ENCODE measurements at regions not wholly inside any gene's neighbourhood (a gene's known extent, or its start where the extent isn't known, plus 50 kb on each side); places are given as distances from the start of the nearest gene placed in this dataset.
"Not testable (repeated sequence)": the region's sequence is repeated elsewhere in the genome, so short reads cannot be mapped to it uniquely, and the experiment has no call there.

DNA sequence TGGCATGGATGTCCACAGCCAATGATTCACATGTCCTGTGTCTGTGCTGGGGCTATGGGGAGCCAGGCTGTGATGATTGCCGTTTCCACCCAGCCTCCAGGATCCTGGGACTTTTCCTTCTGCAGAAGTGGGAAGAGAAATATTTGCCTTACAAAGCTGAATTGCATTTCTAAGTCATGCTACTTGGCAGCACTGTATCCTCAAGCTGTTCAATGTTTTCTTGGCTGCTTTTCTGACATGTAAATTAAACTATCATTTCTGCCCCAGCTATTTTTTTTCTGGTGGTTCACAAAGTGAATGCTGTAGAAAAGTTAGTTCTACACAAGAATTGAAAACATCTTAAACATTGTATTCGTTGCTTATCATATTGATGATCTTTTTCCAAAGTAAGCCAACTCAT is 51.9 kb upstream of the TCERG1L start:
- no peak for DNase-seq

- DNase-seq = no peak
These were observed 60.0 kb upstream of the TCERG1L start for GRCh38 chr10:131371571-131371970.

- DNase-seq = no peak
These were observed 70.1 kb upstream of the TCERG1L start for GRCh38 chr10:131381576-131381975.

GRCh38 chr10:131385161-131385872 is 73.8 kb upstream of the TCERG1L start:
- DNase-seq = not testable (repeated sequence)

DNA sequence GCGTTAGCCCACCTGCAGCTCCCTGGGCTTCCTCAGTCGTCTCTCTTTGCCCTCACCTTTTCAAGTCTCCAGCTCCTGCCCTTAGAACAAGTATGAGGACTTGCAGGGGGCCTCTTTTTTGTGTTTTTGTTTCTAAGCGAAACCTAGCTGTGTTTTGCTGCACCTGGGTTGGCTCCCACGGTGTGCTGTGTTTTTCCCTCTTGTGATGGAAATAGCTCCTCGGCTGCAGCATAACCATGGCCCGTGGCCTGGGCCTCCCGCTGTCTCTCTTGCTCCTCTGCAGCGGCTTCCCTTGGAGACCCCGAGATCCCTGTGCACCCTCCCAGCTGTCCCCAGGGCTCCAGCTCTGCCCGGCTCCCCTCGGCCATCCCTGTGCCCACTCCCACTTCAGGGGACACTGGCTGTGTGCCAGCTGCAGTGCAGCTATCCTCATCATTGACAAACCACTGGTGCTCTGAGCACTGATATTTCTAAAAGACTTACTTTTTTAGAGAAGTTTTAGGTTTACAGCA is 75.6 kb upstream of the TCERG1L start:
- no peak for DNase-seq

- DNase-seq = peak; percentile 6
These were observed 80.4 kb upstream of the TCERG1L start for GRCh38 chr10:131391936-131392335.

- no peak for DNase-seq
These were observed 84.9 kb upstream of the TCERG1L start for GRCh38 chr10:131396121-131397050.

- DNase-seq = no peak
These were observed 86.6 kb upstream of the TCERG1L start for GRCh38 chr10:131398166-131398565.

DNA sequence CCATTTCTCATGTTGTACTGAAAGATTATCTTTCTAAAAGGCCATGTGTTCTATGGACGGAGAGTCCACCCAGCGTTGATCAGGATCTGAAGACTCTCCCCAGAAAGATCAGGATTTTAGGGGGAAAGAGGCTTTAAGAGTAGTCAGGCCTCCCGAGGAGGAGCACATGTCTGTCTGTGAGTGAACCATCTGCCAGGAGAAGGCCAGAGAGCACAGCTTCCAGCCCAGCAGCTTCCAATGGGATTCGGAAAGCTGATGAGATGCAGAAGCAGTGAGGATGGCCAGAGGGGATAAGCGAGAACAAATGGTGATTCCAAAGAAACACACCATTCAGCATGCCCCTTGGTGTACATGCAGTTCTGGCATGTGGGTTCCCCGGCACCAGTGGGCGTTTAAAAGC is 88.5 kb upstream of the TCERG1L start:
- DNase-seq = no peak

DNA sequence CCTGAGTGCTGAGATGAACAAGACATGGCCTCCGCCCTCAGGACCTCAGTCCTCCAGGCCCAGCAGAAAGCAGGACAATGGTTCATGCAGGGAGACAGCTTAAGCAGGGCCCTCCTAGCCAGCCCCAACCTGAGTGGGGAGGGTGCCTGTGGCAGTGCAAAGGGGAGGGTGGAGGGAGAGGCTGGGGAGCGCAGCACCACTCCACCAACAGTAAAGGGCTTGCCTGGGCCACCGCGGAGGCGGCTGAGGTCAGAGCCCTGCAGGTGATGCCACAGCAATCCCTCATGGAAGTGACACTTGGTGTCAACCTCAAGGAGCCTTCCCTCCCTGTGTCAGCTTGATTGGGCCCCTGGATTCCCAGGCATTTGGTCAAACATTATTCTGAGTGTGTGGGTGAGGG is 89.0 kb upstream of the TCERG1L start:
- no peak for DNase-seq

GRCh38 chr10:131402771-131403650 is 91.5 kb upstream of the TCERG1L start:
- no peak for DNase-seq

DNA sequence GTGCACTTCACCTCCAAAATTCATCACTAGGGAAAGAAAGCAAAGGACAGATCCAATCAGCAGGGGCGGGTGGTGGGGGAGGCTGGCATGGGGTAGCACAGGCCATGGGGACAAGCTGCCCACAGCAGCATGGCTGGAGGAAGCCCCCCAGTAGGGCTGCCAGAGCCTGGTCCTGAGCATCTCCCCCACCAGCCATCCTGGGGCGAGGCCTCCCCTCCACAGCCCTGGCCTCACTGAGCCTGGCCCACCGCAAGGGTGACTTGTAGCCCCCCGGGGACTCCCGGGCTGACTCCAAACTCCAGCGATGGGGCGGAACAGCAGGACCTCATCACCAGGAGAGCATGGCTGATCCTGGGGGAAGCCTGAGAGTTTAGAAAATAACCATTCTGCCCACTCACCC is 92.4 kb upstream of the TCERG1L start:
- DNase-seq = no peak

GRCh38 chr10:131404886-131405285 is 93.4 kb upstream of the TCERG1L start:
- DNase-seq = no peak

DNA sequence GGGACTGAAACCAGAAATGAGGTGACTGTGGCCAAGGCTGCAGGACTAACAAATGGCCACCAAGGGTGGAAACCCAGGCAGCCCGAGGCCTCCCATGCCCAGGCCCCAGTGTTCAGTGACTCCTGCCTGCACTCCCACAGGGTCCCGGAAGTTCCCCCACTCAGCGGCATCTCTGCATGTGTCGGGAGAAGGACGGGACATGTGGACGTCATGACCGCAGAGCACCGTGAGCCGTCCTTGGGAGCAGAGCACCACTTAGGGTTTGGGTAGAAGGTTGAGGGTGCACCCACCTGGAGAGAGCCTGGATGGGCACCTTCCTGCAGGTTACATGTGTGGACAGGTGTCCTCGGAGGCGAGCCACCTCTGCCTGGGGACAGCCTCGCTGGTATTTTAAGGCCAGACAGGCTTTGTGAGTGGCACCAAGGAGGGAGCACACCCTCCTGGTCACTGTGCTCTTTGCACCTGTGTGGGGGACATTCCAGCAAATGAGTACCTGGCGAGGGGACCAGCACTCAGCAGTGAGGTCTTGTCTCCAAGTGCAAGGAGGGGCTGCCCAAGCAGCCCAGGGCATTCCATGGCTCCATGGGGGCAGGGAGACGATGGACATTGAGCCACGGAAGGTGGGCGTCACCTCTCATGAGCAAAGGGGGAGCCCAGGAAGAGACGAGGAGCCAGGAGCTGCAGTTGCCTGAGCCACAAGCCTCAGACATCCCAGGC is 95.3 kb upstream of the TCERG1L start:
- no peak for DNase-seq

DNA sequence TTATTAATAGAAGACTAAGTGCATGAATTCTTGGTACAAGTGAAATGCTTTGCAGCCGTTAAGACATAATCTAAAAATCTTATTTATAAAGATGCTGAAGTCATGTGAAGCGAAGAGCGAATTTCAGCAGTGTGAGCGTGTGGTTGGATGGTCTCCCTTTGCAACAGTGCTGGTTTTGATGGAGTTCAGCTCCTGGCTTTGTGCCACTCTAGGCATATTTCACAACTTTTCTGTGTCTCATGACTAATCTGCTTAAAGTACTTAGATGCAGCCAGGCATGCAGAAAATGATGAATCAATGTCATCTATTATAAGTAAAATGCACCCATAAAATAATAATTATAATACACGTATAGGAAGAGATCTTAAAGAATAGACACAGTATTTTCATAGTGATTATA is 107.2 kb upstream of the TCERG1L start:
- DNase-seq = no peak

DNA sequence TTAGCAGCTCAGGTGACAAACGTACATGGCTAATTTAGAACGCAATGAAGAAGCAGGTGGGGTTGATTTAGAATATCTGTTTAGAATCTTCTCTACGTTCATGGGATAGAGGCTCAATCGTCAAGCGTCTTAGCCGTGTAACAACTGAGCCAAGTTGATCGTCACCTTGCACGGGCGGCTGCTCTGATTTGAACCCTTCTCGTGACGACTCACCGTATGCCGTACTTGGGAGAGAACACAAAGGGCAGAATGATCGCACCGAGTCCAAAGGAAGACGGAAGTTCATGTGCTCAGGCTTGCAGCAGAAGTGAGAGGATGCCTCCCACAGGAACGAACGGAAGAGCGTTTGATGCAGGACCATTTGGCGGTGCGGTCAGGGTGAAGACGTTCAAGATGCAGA is 108.3 kb upstream of the TCERG1L start:
- DNase-seq = no peak

- no peak for DNase-seq
These were observed 109.3 kb upstream of the TCERG1L start for GRCh38 chr10:131420867-131421266.

DNA sequence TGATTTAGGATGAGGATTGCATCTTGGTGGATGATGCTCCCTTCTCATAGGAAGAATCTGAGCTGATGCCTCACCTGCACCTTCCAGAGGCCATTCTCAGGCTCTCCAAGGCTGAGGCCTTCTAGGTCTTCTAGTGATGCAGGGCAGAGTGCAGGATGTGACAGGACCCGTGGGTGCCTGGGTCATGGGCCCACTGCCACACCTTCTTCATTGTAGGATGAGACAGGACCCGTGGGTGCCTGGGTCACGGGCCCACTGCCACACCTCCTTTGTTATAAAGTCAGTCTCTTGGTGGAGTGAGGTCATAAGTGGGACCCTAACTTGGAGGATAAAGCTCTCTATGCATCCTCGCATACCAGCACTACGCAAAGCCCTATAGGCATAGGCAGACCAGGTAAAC is 109.9 kb upstream of the TCERG1L start:
- no peak for DNase-seq

GRCh38 chr10:131422731-131423130 is 111.2 kb upstream of the TCERG1L start:
- DNase-seq = no peak

GRCh38 chr10:131424053-131424452 is 112.5 kb upstream of the TCERG1L start:
- DNase-seq = no peak

GRCh38 chr10:131424836-131425491 is 113.4 kb upstream of the TCERG1L start:
- DNase-seq = peak; percentile 24

All from NCI-H345 (cell line).